NCI-H510A treated with DMSO at 0.1 percent for 48 hours (cell line): ENCODE measurements at regions not wholly inside any gene's neighbourhood (a gene's known extent, or its start where the extent isn't known, plus 50 kb on each side); places are given as distances from the start of the nearest gene placed in this dataset.
"Not testable (repeated sequence)": the region's sequence is repeated elsewhere in the genome, so short reads cannot be mapped to it uniquely, and the experiment has no call there.

Source experiments
- DNase-seq: peaks from one replicate; lab custom pipeline; 2025; lab: John Stamatoyannopoulos, UW

DNA sequence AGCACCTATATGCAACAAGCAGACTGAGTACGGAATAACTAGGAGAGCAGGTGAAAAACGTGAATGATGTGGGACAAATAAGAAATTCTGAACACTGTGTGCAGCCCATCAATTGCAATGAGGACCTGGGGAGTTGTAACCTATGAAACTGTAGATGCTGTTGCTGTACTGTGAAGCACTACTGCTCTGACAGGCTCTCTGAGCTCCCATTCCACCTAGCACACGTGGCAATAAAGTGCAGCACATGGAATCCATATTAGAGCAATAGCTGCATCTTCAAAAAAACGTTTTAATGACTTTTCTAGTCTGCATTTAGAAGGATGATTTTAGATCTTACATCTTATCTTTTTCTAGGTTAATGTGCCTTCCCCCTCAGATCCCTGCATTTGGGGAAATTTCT is 748.7 kb upstream of the GOLIM4 start:
- DNase-seq, result no peak

DNA sequence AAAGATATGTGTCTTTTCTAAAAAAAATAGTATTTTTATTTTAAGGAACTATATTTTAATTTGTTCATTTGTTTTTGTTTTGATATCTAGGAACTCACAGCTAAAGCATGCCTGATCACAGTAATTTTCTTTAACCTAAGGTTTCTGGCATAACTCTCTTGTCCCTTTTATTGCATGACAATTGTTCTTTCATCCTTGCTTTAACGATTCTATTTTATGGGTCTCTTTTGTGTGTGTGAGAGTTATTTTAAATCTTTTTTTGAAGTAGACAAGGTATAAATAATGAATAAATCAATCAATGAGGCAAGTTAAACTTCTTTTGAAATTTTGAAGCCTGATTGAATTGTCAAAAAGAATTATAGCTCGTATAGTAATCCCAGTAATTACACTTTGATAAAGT is 747.8 kb upstream of the GOLIM4 start:
- no peak for DNase-seq

DNA sequence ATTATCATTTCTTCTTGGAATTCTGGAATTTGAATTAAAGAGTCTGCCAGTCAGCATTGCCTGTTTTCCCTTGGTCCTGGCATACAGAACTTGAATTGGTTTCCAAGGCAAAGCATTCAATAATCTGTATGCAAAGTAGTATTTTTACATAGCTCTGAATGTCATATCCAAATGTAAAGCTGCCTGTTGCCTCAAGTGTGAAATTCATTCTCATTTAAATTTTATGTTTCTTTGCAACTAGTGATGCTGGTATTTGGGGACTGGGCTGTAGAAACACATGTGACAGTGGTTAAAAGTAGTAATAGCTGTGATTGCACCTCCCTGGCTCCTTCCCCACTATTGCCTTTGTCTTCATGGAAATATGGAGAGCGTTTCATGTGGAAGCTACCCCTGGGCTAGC is 743.9 kb upstream of the GOLIM4 start:
- DNase-seq, result no peak

DNA sequence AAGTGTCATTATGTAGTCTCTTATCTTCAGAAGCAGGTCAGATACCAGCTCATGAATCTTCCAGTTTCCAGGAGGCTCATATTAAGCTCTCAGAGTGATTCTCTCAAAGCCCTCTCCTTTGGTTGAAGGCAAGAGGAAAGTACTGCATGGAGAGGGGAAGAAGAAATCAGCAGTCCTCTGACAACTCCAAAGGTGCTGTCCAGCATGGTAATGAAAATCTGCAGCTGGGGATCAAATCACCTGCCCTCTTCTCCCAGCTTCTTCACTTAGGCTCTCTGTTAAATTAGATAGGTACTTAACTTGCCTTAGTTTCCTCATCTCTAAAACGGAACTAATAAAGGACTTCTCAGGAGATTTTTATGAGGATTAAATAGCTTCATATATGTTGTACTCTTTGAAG is 738.8 kb upstream of the GOLIM4 start:
- DNase-seq, result no peak

DNA sequence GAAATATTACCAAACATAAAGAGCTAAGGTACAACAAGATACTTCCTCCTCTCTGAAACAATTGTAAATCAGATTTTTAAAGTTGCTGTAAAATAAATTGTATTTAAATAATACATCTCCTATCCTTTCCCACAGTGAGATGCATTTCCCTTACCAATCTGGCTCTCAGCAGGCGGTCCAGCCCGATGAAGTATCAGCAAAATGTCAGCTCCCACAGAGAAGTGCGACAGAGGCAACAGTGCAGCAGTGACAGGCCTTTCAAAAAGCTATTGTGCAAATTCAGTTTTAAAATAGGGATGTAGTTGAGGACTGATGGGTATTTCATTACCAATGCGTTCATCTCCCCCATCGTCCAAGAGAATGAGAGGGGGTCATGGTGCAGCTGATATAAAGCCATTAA is 733.2 kb upstream of the GOLIM4 start:
- no peak for DNase-seq

DNA sequence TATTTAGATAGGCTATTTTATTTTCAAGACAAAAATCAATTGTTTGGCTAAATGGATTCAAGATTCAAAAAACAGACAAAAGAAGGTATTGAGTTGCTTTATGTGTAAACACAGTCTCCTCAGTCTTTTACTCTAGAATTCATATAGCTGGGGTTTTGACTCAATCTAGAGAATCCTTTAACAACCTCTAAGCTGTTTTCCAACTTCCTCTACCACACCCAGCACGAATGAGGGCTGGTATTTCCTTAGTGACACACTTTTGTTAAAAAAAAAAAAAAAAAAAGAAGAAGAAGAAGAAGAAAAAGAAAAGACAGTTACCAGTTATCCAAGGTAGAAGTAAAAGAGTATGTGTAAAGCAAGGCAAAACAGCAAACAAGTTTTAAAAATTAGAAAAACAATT is 732.8 kb upstream of the GOLIM4 start:
- no peak for DNase-seq

DNA sequence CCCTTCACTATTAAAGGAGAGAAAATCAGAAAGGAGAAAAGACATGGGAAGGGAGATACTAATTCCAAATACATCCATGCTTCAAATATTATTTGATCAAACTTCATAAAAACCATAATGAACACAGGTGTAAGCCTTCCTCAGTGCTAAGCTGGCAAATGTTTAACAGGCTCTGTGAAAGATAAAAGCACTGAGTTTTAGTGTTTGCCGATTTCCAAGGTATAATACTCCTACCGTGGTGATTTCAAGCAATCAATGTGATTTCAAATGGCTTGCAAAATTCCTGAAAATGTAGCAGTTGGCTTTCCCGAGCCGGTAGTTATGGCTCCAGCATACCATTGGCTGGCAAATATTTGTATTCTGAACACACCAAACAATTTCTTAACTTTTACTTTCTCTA is 732.3 kb upstream of the GOLIM4 start:
- no peak for DNase-seq

DNA sequence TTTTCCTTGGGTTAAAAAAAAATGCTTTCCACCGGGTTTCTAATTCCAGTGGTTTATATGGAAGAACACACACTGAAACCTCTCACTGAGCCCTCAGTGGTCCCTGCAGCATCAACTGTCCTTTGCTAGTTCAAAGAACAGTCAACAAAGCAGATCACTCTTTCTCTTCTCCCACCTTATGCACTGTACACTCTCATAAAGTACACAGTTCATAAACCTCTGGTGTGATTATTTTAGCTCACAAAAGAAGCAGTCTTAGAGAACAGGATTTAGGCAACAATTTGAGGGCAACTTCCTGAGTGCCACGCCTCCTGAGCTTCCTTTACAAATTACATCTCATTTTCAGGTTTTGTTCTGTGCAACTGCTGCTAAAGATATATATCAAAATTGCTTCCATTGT is 728.4 kb upstream of the GOLIM4 start:
- no peak for DNase-seq

DNA sequence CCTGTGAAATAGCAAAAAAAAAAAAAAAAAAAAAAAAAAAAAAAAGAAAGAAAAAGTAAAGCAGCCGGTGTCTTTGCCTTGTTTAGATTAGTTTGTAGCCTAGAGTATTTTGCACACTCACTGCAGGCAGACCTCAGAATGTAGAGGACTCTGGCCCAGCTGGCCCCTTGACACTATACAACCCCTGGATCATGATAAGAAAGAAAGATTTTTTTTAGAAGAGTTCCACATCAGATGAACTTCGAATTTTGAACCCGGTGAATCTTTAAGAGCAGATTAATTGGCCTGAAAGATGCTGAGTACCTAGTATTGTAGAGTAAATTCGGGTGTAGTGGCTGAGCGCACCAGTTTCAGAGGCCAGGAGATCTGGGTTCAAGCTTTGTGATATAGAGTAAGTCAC is 727.7 kb upstream of the GOLIM4 start:
- no peak for DNase-seq

DNA sequence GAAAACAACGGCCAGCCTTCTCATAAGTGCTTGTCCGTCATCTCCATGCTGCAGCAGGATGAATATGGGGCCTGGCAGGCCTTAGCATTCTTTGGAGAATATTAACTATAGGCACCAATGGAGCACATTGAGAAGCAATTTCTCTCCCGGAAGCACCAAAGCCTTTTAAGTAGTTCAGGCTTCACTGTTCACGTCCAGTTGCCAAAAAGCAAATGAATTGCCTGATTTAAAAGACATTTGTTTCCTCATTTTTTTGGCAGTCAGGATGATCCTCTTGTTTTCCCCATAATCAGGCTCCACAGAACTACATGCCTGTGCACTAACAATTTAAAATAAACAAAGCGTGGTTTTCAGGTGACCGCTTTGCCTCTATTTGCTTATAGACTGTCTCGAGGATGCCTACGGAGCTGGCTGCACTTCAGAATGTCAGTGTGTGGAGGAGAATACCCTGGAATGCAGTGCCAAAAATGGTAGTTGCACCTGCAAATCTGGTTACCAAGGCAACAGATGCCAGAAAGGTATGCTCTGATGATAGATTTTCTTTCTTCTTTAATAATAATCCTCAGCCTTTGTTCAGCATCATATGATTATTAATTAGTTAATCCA is 725.2 kb upstream of the GOLIM4 start:
- no peak for DNase-seq

DNA sequence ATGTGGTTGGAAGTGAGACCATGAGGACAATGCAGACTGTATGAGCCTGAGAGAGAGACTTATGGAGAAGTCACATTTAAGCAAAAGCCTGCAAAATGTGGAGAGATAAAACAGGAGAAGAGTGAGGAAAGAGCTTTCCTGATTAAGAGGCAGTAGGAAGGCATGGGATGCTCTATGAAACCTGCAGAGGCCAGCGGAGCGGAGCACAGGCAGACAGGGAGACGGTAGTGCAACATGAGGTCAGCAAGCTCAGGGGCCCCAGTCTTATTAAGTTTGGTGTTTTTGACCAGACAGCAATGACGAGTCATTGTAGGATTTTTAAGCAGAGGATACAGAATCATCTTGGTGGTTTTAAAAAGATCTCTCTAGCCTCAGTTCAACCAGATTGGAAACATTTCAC is 721.5 kb upstream of the GOLIM4 start:
- DNase-seq, result no peak

DNA sequence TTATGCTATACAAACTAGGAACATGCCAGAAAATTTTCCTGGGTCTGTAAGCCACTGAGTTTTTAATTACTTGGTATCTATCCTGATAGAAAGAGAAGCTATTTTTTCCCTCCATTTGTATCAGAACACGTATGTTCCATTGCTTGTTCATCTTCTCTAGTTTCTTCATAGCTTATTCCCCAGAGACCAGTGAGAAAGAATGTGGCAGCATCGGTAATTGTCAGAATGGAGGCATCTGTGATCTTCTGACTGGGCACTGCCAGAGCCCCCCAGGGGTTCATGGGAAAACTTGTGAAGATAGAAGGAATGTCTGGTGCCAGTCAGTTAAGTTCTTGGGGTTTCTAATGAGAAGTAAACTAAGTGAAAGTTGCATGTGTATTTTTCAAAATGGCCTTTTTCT is 720.2 kb upstream of the GOLIM4 start:
- DNase-seq, result no peak

DNA sequence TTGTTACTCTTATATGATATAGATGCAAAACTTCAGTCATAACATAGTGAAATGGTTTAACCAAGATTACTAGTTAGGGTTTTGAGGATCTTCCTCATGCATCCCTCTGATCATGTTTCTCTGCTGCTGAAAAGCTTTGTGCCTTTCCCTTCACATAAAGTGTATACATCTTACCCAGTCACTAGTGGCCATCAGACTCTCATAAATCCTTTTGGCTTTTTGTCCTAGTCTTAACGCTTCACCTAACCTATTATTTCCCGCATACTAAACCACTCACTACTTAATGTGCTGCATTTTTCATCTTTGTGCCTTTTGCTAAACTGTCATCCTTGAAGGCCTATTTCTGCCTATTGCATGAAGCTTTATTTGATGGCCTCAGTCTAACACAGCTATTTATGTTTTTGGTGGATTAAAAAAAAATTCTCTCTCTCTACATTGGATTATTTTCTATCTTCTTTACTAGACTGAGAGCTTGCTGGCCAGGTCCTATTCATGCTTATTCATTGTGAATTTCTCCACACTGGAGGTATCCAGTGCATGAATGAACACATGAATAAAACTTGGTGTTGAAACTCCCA is 717.6 kb upstream of the GOLIM4 start:
- DNase-seq, result no peak

DNA sequence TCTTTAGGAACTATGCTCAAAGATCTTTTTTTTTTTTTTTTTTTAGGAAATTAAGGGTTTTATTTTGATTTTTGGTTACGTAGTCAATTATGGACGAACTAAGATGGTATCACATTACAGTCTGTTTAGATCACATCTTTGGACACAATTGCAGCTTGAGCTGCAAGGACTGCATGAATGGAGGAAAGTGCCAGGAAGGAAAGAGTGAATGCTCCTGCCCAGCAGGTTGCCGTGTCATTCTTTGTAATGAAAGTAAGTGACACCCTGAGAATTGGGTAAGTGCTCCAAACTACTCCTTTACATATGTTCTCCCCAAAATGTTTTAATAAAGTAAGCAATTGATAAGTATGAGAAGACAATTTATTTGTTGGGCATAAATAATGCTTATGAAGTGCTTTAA is 716.5 kb upstream of the GOLIM4 start:
- no peak for DNase-seq

DNA sequence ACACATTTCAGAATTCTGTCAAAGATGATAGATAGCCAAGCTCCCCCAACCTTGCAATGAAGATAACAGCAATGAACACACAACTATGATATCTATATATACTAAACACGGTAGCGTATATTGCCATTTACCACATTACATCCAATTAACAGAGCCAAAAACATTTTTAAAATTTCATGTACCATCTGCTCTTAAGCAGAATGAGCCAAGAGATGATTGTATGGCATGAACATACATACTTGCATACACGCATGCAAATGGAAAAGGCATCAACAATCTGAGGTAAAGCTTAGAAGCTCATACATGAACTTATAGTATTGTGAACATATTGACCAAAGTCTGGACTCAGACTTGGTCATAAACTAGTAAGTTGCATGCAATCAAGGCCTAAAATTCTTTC is 712.9 kb upstream of the GOLIM4 start:
- DNase-seq, result no peak

DNA sequence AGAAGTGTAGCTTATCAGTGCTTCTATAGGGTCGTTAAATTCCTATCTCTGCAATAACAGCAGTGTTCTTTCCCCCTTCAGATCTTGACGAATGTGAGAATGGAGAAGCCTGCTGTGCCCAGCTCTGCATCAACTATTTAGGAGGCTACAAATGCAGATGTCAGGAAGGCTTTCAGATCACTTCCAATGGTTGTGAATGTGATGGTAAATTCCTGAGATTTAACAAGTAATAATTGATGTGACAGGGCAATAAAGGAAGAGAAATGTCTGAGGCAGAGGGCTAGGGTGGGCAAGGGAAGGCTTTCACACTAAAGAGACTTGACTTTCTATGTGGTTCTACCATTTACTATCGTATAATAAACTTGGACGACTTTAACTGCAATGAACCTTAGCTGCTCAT is 711.7 kb upstream of the GOLIM4 start:
- no peak for DNase-seq

DNA sequence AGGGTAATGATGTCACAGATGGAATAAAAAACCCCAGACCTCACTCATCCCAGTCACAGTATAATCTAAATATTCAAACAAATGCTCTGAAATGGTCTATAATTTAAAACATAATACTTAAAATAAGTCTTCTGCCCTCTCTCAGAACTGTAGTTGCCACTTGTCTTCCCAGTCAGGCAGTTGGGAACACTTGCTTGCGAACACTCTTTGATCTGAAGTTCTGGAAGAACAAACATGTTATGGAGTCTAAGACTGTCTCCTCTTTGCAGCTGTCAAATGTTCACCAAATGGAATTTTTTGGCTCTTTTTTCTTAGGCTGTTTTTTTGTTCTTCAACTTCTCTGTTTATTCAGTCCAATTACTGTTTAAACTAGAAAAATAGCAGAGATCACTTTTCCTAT is 711.1 kb upstream of the GOLIM4 start:
- no peak for DNase-seq

DNA sequence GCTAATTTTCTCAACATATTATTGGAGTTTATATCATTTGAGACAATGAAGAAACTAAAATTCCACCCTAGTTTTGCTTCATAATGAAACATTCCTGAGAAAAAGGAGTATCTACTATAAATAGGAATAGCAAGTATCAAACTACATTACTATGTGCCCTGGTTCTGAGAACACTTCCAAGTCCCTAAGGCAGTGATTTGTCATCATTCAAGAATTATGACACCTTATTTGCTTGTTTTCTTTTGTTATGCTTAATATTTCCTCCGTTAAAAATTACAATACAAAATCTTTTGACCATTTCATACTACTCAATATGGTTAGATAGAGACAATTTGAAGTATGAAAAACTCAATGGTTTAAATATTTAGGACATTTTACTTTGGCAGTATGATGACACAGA is 707.8 kb upstream of the GOLIM4 start:
- DNase-seq, result no peak

DNA sequence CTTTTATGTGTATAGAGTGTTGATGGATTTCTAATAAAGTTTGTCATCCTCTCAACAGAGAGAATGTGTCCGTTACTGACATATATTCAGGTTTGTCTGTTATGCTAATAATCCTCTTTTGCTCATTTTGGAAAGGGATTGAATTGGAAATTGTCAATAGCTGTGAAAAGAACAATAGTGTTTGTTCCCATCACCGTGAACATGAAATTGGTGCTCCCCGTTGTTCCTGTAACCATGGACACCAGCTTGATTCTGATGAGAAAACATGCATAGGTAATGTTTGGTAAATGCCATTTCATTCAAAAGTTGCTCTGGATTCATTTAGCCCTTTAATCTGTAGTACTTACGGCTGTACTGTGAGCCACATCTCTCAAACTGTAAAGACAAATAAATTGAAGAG is 707.0 kb upstream of the GOLIM4 start:
- no peak for DNase-seq

DNA sequence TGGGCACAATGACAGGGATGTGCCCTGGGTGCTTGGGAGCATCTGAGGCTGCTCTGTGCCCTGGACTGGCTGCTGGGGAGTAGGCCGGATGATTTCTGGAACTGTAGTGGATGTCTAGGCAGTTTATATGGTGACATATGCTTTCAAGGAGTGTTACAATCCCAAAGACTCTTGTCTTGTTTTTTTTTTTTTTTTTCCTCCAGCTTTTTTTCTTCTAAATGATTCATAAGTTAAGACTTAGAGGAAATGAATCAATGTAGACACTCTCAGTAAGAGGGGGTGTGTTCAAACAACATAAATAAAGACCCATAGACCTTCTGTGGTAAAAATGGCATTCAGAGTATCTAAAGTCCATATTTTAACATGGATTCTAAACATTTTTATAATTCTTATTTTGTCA is 706.1 kb upstream of the GOLIM4 start:
- no peak for DNase-seq

DNA sequence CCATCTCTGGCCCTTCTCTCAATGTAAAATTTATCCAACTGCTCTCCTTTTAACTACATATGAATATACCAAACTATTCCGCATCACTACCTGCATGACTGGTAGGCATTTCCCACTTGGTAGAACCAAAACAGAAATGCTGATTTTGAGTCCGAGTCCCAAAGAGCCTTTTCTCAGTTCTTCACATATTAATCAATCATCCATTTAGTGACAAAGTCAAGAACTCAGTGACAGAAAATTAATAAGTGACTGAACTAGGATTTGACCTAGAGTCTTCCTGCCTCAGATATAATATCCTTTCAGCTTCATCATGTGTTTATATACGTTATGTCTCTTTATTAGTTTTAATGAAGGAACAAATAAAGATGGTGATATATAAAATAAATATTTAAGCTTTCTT is 700.6 kb upstream of the GOLIM4 start:
- no peak for DNase-seq

DNA sequence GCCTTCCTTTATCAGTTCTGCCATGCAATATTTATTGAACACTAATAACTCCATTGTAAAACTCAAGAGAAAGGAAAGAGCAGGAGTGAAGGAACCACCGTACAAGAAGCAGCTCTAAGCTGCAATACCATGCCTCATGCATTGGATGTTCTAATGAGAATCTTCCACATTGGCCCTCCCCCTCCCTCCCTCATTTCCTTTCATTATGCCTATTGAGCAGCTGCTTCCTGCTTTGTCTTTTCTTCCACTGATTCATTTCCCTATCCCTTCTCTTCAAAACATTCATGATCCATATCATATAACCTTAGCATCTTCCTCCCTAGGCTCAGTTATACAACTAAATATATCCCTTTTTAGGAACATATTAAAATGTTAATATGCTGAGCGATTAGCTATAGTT is 698.7 kb upstream of the GOLIM4 start:
- no peak for DNase-seq

DNA sequence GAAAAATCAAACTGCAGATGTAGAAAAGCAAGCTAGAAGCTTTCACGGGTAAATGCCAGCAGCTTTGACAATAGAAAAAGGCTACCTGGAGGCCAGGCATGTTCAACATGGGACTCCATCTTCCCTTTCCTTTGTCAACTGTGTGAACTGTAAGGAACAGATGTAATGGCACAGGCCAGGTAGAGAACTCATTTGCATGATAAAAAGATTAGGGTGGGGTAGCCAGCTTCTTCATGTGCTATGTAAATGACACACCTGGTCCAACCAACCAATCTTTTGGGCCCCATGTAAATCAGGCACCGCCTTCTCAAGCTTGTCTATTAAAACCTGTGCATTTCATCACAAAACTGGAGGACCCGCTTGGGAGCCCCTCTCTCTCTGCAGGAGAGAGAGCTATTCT is 686.5 kb upstream of the GOLIM4 start:
- no peak for DNase-seq

DNA sequence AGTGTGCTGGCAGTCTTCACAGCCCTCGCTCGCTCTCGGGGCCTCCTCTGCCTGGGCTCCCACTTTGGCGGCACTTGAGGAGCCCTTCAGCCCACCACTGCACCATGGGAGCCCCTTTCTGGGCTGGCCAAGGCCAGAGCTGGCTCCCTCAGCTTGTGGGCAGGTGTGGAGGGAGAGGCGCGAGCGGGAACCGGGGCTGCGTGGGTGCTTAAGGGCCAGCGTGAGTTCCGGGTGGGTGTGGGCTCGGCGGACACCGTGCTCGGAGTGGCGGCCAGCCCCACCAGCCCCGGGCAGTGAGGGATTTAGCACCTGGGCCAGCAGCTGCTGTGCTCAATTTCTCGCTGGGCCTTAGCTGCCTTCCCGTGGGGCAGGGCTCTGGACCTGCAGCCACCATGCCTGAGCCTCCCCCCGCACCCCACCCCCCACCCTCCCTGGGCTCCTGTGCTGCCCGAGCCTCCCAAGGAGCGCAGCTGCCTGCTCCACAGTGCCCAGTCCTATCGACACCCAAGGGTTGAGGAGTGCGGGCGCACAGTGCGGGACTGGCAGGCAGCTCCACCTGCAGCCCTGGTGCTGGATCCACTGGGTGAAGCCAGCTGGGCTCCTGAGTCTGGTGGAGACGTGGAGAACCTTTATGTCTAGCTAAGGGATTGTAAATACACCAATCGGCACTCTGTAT is 684.4 kb upstream of the GOLIM4 start:
- not testable (repeated sequence) for DNase-seq
